Type B pancreatic cell (in vitro differentiated cells): ENCODE measurements at regions not wholly inside any gene's neighbourhood (a gene's known extent, or its start where the extent isn't known, plus 50 kb on each side); places are given as distances from the start of the nearest gene placed in this dataset.

ENCODE experiments used
- DNase-seq: peaks from one replicate; pipeline ENCODE4 v3.0.0; 2021; ENCODE audit warnings: mixed read lengths; ENCODE audit not compliant: unreplicated experiment; ENCODE audit errors: extremely low spot score
- H3K27ac Mint-ChIP-seq: 2 replicates; pipeline ENCODE4 v1.8.0; 2021; ENCODE audit warnings: mild to moderate bottlenecking, mixed read lengths
- H3K27me3 Mint-ChIP-seq: 2 replicates; pipeline ENCODE4 v1.8.0; 2021; ENCODE audit warnings: mixed read lengths
- H3K36me3 Mint-ChIP-seq: 2 replicates; pipeline ENCODE4 v1.8.0; 2021; ENCODE audit warnings: mixed read lengths
- H3K4me1 Mint-ChIP-seq: one replicate; pipeline ENCODE4 v1.8.0; 2021; ENCODE audit warnings: mixed read lengths; ENCODE audit not compliant: unreplicated experiment
- H3K4me3 Mint-ChIP-seq: 2 replicates; pipeline ENCODE4 v1.8.0; 2021; ENCODE audit warnings: mild to moderate bottlenecking, mixed read lengths
- H3K9me3 Mint-ChIP-seq: 2 replicates; pipeline ENCODE4 v1.8.0; 2021; ENCODE audit warnings: mixed read lengths
- CTCF ChIP-seq: fragments of 200-600 bp; sonication (generic); conservative IDR thresholded peaks from 2 replicates; pipeline ENCODE4 v1.5.0; 2021; ENCODE audit warnings: antibody characterized with exemption, mild to moderate bottlenecking

GRCh38 chr20:21615617-21616080 is 89.8 kb upstream of the PAX1 start:
- Mint-ChIP-seq H3K36me3 (no peaks in the 10 kb centered on the region), H3K9me3 (no peaks in the 10 kb centered on the region), H3K27ac (no peak overlapping the region), H3K4me3 (no peak overlapping the region), H3K27me3 (peaks cover 52% of the 10 kb centered on the region), H3K4me1 (peaks cover 4% of the 10 kb centered on the region)
- peak; percentile 90 for TF ChIP-seq CTCF
- peak; percentile 74 for DNase-seq

DNA sequence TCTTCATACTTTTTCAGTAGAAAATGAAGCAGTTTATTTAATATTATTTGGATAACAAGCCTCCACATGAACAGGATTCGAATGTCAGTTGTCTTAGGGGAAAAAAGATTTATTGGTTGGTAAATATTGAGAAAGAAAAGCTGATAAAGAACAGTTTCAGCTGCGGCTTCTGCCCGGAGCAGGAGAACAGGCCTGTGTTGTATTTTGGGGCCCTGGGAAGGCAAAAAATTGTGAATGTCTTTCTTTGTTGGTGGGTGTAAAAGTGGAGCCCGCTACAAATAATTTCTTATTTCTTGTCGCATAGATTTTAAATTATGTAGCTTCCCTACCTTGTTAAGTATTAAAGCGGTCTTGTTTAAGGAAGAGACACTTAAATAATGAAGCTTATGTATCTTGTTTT is 90.5 kb upstream of the PAX1 start:
- no peaks in the 10 kb centered on the region for H3K9me3 Mint-ChIP-seq

DNA sequence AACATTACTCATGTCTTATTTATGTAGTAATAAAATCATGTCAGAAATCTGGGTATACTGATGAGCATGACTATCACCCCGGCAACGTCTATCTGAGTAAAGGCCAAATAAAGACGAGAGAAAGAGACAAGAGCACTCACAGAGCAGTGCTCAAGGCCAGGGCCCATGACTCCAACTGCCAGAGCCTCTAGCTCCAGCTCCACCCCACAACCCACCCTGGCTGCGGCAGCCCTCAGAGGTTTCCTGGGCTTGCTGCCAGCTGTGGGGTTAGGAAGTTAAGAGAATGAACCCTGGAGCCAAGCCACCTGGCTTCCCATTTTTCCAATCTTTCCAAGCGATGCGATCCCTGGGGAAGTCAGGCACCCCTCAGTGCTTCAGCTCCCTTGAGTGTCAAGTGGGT is 92.0 kb upstream of the PAX1 start:
- Mint-ChIP-seq H3K27me3 (peaks cover 57% of the 10 kb centered on the region), H3K4me1 (peaks cover 4% of the 10 kb centered on the region), H3K27ac (no peak overlapping the region), H3K4me3 (no peak overlapping the region), H3K36me3 (no peaks in the 10 kb centered on the region), H3K9me3 (no peaks in the 10 kb centered on the region)
- TF ChIP-seq CTCF = no peak
- no peak for DNase-seq

More for the DNA sequence above, 90.5 kb upstream of the PAX1 start:
- H3K27ac Mint-ChIP-seq = no peak overlapping the region
- peaks cover 4% of the 10 kb centered on the region for H3K4me1 Mint-ChIP-seq
- peaks cover 49% of the 10 kb centered on the region for H3K27me3 Mint-ChIP-seq
- no peak for TF ChIP-seq CTCF
- DNase-seq = no peak
- H3K36me3 Mint-ChIP-seq = no peaks in the 10 kb centered on the region
- H3K4me3 Mint-ChIP-seq = no peak overlapping the region

GRCh38 chr20:21609981-21610380 is 95.5 kb upstream of the PAX1 start:
- no peak for DNase-seq
- no peak for TF ChIP-seq CTCF
- no peak overlapping the region for H3K4me3 Mint-ChIP-seq
- no peaks in the 10 kb centered on the region for H3K4me1 Mint-ChIP-seq
- H3K27me3 Mint-ChIP-seq = peaks cover 44% of the 10 kb centered on the region
- H3K36me3 Mint-ChIP-seq = no peaks in the 10 kb centered on the region
- H3K9me3 Mint-ChIP-seq = no peaks in the 10 kb centered on the region
- H3K27ac Mint-ChIP-seq = no peak overlapping the region

DNA sequence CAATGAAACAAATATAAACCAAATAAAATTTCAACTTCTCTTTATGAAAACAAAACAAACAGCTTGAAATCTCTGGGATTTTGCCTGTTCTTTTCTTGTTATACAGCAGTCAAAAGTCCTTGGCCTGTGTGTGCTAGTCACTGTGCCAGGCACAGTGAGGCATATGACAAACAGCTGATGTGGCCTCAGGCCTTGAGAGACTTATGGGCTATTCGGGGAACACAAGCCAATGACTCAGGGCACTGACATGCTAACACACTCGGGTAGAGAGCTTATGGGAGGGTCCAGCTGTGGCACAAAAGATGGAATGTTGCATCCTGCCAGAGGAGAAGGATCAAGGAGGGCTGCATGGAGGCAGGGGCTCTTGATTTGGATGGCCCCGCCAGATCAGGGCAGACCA is 95.4 kb upstream of the NKX2-2 start:
- Mint-ChIP-seq H3K36me3 (no peaks in the 10 kb centered on the region), H3K27ac (no peak overlapping the region), H3K4me1 (no peaks in the 10 kb centered on the region), H3K27me3 (peaks cover 44% of the 10 kb centered on the region), H3K9me3 (no peaks in the 10 kb centered on the region), H3K4me3 (no peak overlapping the region)
- no peak for TF ChIP-seq CTCF
- no peak for DNase-seq

- Mint-ChIP-seq H3K4me1 (no peaks in the 10 kb centered on the region), H3K27me3 (peaks cover 41% of the 10 kb centered on the region), H3K9me3 (no peaks in the 10 kb centered on the region), H3K36me3 (no peaks in the 10 kb centered on the region), H3K27ac (no peak overlapping the region), H3K4me3 (no peak overlapping the region)
- no peak for TF ChIP-seq CTCF
- DNase-seq = no peak
Measured at GRCh38 chr20:21608777-21609176, 94.9 kb upstream of the NKX2-2 start.
